SW 1271 (cell line): ENCODE measurements at regions not wholly inside any gene's neighbourhood (a gene's known extent, or its start where the extent isn't known, plus 50 kb on each side); places are given as distances from the start of the nearest gene placed in this dataset.
"Not testable (repeated sequence)": the region's sequence is repeated elsewhere in the genome, so short reads cannot be mapped to it uniquely, and the experiment has no call there.

Experiments used
- DNase-seq, 2 experiments: peaks; one replicate each; lab custom pipeline; 2025; lab: John Stamatoyannopoulos, UW

GRCh38 chr16:13808102-13808501, 111.9 kb upstream of the ERCC4 start:
- DNase-seq: no peak

- no peak for DNase-seq
These were observed 110.2 kb upstream of the ERCC4 start for GRCh38 chr16:13809765-13810164.

- no peak for DNase-seq
These were observed 108.1 kb upstream of the ERCC4 start for GRCh38 chr16:13811834-13812233.

- DNase-seq: no peak
These were observed 103.3 kb upstream of the ERCC4 start for GRCh38 chr16:13816701-13817100.

- no peak for DNase-seq
These were observed 96.5 kb upstream of the ERCC4 start for GRCh38 chr16:13823501-13823900.

- DNase-seq: no peak
These were observed 90.2 kb upstream of the ERCC4 start for GRCh38 chr16:13829697-13830299.

GRCh38 chr16:13833515-13833914, 86.4 kb upstream of the ERCC4 start:
- no peak for DNase-seq

- no peak for DNase-seq
These were observed 84.6 kb upstream of the ERCC4 start for GRCh38 chr16:13835387-13835786.

- no peak for DNase-seq
These were observed 83.8 kb upstream of the ERCC4 start for GRCh38 chr16:13835935-13836730.

- no peak for DNase-seq
These were observed 81.4 kb upstream of the ERCC4 start for GRCh38 chr16:13838401-13839190.

- DNase-seq: no peak
These were observed 80.4 kb upstream of the ERCC4 start for GRCh38 chr16:13839577-13839976.

- no peak for DNase-seq
These were observed 74.7 kb upstream of the ERCC4 start for GRCh38 chr16:13845232-13845631.

GRCh38 chr16:13848795-13849194, 71.2 kb upstream of the ERCC4 start:
- no peak for DNase-seq

GRCh38 chr16:13850173-13850572, 69.8 kb upstream of the ERCC4 start:
- DNase-seq: not testable (repeated sequence)

- no peak for DNase-seq
These were observed 67.1 kb upstream of the ERCC4 start for GRCh38 chr16:13852827-13853226.

GRCh38 chr16:13856398-13856797, 63.6 kb upstream of the ERCC4 start:
- DNase-seq: no peak

GRCh38 chr16:13856811-13857511, 63.0 kb upstream of the ERCC4 start:
- DNase-seq: no peak

GRCh38 chr16:13858873-13859580, 60.9 kb upstream of the ERCC4 start:
- DNase-seq: no peak

GRCh38 chr16:13863075-13863765, 56.7 kb upstream of the ERCC4 start:
- no peak for DNase-seq

GRCh38 chr16:13864689-13865088, 55.3 kb upstream of the ERCC4 start:
- no peak for DNase-seq

- peak; percentile 2 to 22 for DNase-seq
These were observed 53.9 kb upstream of the ERCC4 start for GRCh38 chr16:13866073-13866472.
